ENCODE measurements at regions not wholly inside any gene's neighbourhood (a gene's known extent, or its start where the extent isn't known, plus 50 kb on each side); places are given as distances from the start of the nearest gene placed in this dataset.

DNA sequence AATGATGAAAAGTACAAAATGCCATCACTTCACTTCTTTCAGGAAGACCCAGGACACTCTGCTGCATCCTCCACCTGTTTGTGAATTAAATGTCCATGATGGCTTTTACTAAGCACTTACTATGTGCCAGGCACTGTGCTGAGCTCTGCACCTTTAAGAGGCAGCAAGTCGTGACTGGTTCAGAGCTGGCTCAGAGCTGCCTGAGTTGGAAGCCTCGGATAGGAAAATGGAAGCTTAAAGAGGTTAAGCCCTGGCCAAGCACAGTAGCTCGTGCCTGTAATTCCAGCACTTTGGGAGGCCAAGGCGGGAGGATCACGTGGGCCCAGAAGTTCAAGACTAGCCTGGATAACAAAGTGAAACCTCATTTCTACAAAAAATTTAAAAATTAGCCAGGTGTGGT is 95.6 kb downstream of the SNX5 start:
- in situ Hi-C loops (cut with HindIII; ENCODE audit: low sequenced_read_pairs) = no loop called here
- TF ChIP-seq, protein P1, sequence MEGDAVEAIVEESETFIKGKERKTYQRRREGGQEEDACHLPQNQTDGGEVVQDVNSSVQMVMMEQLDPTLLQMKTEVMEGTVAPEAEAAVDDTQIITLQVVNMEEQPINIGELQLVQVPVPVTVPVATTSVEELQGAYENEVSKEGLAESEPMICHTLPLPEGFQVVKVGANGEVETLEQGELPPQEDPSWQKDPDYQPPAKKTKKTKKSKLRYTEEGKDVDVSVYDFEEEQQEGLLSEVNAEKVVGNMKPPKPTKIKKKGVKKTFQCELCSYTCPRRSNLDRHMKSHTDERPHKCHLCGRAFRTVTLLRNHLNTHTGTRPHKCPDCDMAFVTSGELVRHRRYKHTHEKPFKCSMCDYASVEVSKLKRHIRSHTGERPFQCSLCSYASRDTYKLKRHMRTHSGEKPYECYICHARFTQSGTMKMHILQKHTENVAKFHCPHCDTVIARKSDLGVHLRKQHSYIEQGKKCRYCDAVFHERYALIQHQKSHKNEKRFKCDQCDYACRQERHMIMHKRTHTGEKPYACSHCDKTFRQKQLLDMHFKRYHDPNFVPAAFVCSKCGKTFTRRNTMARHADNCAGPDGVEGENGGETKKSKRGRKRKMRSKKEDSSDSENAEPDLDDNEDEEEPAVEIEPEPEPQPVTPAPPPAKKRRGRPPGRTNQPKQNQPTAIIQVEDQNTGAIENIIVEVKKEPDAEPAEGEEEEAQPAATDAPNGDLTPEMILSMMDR (IDR thresholded peaks at IDR 0.05; ENCODE audit: low read depth, low read length) = no peak
- no peak for DNase-seq (ENCODE audit: low read depth, low spot score)
- H3K4me3 ChIP-seq (ENCODE audit: low read depth, low read length) = no peak overlapping the region

DNA sequence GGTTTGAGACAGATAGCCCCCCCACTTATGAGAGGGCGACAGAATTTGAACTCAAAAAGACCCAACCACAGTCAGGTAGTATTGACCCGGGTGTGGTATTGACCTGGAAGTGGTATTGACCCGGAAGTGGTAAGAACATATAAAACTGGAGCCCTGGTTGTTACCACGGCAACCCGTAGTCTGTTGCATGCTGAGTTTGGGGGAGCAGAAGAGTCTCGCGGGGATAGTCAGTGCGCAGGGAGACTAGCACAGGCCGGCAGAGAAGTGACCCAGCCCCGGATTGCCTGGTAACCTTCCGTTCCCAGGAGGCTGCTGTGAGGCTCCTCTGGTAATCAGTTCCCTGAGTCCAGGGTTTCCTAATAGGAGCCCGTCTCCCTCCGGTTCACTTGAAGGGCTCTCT is 96.2 kb downstream of the SNX5 start:
- TF ChIP-seq, protein P1 (IDR thresholded peaks at IDR 0.05; ENCODE audit: low read depth, low read length) = no peak
- in situ Hi-C loops (cut with HindIII; ENCODE audit: low sequenced_read_pairs) = no loop called here
- DNase-seq (ENCODE audit: low read depth, low spot score) = no peak
- H3K4me3 ChIP-seq (ENCODE audit: low read depth, low read length) = no peak overlapping the region

DNA sequence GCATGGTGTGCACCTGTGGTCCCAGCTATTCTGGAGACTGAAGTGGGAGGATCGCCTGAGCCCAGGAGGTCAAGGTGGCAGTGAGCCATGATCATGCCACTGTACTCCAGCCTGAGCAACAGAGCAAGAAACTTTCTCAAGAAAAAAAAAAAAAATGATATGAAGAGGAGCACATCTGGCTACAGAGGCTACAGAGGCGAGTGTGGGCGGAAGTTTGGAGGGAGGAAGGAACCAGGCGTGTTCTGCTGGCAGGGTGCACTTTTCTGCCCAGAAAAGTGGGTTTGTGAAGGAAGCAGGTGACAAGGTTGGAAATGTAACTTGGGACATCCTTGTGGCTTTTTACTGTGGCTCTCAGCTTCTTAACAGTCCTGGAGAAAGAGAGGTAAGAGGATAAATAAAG is 96.7 kb downstream of the SNX5 start:
- DNase-seq (ENCODE audit: low read depth, low spot score) = no peak
- in situ Hi-C loops (cut with HindIII; ENCODE audit: low sequenced_read_pairs) = no loop called here
- H3K4me3 ChIP-seq (ENCODE audit: low read depth, low read length) = no peak overlapping the region
- TF ChIP-seq, protein P1 (IDR thresholded peaks at IDR 0.05; ENCODE audit: low read depth, low read length) = no peak

DNA sequence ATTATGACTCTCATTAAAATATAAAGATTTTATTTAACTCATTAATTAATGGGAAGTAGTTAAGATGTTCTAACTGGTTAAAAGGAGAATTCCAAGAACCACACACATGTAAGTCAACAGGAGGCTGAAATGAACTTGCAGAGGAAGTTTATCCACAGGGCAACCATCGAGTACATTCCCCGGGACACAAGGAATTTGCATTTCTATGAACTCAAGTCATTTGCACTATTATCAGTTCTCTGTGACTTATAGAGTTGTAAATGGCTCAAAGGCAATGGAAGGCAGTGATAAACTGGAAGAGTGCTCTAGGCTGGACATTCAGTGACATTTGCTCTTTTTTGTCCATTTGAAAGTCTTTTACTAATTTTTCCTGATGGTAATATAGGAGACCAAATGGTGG is 97.4 kb downstream of the SNX5 start:
- no peak for DNase-seq (ENCODE audit: low read depth, low spot score)
- TF ChIP-seq, protein P1 (IDR thresholded peaks at IDR 0.05; ENCODE audit: low read depth, low read length) = no peak
- no peak overlapping the region for H3K4me3 ChIP-seq (ENCODE audit: low read depth, low read length)
- in situ Hi-C loops (cut with HindIII; ENCODE audit: low sequenced_read_pairs) = no loop called here

DNA sequence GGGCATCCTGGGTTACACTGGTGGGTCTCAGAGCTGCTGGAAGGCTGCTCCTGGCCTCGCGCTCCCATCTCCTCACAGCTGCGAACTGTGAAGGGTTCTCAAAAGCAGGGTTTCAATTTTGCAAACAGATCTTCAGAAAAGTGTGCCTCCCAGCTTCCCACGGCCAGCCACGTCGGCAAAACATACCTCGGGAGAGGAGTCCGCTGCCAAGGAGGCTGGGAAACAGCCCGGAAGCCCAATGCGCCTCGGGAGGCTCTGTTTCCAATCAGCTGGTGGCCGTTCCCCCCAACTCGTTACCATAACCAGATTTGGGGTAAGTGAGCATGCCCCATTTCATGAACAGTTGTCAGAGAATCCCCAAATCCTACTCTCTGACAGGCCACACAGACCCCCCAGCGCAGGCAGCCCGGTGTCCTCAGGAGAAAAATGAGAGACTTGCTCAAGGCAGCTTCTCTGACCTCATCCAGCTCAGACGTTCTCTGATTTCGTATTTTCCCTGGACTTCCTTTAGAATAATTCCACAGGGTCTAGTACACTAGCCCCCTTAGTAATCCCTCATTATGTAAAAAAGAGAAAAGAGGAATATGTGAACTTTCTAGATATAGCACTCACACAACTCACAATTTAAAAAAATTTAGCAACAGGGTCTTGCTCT is 98.4 kb downstream of the SNX5 start:
- TF ChIP-seq, protein P1 (IDR thresholded peaks at IDR 0.05; ENCODE audit: low read depth, low read length) = no peak
- no peak overlapping the region for H3K4me3 ChIP-seq (ENCODE audit: low read depth, low read length)
- DNase-seq (ENCODE audit: low read depth, low spot score) = no peak
- in situ Hi-C loops (cut with HindIII; ENCODE audit: low sequenced_read_pairs) = no loop called here

DNA sequence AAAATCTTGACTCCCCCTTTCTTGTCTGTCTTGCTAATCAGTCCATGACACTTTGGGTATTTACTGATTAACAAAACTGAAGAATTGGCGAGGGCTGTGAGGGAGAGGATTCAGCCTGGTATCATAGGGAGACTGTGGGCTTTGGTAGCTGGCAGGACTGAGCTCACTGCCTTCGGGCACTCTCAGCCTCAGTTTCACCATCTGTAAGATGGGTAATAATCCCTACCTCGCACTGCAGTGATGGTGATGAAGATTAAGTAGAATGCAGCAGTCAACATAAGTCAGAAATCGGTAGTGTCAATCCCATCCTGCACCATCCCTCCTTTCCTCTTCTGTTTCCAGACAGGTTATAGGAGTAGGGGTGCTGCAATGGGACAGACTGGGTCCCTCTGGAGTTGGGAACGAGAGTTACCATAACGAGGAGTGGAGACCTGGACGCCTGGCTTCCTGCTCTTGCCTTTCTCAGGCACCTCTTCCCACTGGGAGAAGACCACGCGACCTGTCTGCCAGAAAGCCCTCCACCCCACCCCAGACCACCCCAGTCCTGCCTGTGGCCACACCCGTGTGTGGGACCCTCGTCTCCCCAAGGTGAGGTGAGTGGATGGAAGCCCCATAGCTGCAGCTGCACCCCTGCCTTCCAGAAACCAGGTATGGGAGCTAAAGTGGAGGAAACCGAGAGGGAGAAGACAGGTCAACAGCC is 99.1 kb downstream of the SNX5 start:
- in situ Hi-C loops (cut with HindIII; ENCODE audit: low sequenced_read_pairs) = no loop called here
- DNase-seq (ENCODE audit: low read depth, low spot score) = no peak
- no peak overlapping the region for H3K4me3 ChIP-seq (ENCODE audit: low read depth, low read length)
- TF ChIP-seq, protein P1 (IDR thresholded peaks at IDR 0.05; ENCODE audit: low read depth, low read length) = no peak
